ENCODE measurements at regions not wholly inside any gene's neighbourhood (a gene's known extent, or its start where the extent isn't known, plus 50 kb on each side); places are given as distances from the start of the nearest gene placed in this dataset.

DNA sequence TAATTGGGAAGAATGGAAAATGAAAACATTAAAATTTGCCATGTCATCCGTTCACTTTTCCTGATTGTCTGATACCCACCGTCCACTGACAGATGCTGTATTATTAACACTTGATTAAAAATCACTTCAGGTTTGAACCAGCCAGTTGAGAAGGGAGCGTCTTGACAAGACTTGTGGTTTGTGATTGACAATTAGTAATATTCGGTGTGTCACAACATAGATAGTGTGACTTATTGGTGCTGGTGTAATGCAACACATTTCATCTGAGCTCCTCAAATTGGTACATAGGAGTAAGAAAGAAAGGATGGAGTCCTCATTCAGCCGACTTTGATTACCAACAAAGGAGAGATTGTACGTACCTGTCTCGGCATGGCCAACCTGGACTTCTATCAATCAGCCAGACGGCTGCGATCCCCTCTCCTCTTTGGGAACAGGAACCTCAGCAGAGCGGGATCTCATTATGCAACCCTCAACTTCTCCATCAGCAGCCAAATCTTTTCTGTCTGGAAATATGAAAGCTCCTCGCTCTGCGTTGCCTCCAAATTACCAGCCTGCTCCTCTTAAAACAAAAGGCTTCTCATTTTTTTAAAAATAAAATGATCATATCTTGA lies 211.7 kb upstream of the MVB12B start:
- BruUV-seq (replicated peaks): no TSS peak
- Histone ChIP-seq H3K79me2 (ENCODE audit: insufficient read depth, low read length) (no peaks in the 10 kb centered on the region), H3K27me3 (ENCODE audit: insufficient read depth, low read length) (peaks cover 56% of the 10 kb centered on the region; the same call in 1 of the 2 replicates), H3K9ac (ENCODE audit: low read length) (no peak overlapping the region), H3K4me2 (ENCODE audit: low read length) (no peak overlapping the region), H3K9me2 (ENCODE audit: insufficient read depth) (no peaks in the 10 kb centered on the region), H2AFZ (ENCODE audit: low read depth, low read length, poor library complexity, severe bottlenecking) (no peak overlapping the region), H3K9me3 (ENCODE audit: control insufficient read depth in 1 of 2, insufficient read depth in 1 of 2, low read depth in 1 of 2, low read length in 2 of 2) (no peaks in the 10 kb centered on the region), H3K4me1 (ENCODE audit: control insufficient read depth in 1 of 2, insufficient read depth in 2 of 2, low read length in 2 of 2) (no peaks in the 10 kb centered on the region), H3K4me3 (replicated peaks in 1 of 2; ENCODE audit: low read depth in 1 of 2, low read length in 2 of 2) (no peak overlapping the region), H3K36me3 (ENCODE audit: control insufficient read depth in 1 of 2, insufficient read depth in 2 of 2, low read length in 2 of 2) (no peaks in the 10 kb centered on the region), H4K20me1 (ENCODE audit: insufficient read depth) (no peaks in the 10 kb centered on the region), H3K27ac (ENCODE audit: low read depth, low read length) (no peak overlapping the region)
- DNase-seq (ENCODE audit: low read depth, low spot score) (no peak), ATAC-seq (no peak)
- ChIA-PET POLR2A (no interaction called here), CTCF (interaction anchor here (0.7 kb wide), 1 partner anchor 17 kb away, joined by 3 read pairs; no protein-coding TSS in a partner anchor), RAD21 (ENCODE audit: low non-redundant PET in 1 of 2, low total read pairs in 2 of 2, uncharacterized antibody in 2 of 2, unreplicated experiment in 2 of 2) (no interaction called here)
- TF ChIP-seq ELF1 (IDR thresholded peaks at IDR 0.05; ENCODE audit: borderline replicate concordance, low read depth): no peak
- no peak for TF ChIP-seq YY1 (IDR thresholded peaks at IDR 0.05; ENCODE audit: extremely low read depth, insufficient replicate concordance, low read depth, low read length)
- TF ChIP-seq, protein P1, sequence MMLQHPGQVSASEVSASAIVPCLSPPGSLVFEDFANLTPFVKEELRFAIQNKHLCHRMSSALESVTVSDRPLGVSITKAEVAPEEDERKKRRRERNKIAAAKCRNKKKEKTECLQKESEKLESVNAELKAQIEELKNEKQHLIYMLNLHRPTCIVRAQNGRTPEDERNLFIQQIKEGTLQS (IDR thresholded peaks at IDR 0.05): no peak
- TF ChIP-seq, protein P2, sequence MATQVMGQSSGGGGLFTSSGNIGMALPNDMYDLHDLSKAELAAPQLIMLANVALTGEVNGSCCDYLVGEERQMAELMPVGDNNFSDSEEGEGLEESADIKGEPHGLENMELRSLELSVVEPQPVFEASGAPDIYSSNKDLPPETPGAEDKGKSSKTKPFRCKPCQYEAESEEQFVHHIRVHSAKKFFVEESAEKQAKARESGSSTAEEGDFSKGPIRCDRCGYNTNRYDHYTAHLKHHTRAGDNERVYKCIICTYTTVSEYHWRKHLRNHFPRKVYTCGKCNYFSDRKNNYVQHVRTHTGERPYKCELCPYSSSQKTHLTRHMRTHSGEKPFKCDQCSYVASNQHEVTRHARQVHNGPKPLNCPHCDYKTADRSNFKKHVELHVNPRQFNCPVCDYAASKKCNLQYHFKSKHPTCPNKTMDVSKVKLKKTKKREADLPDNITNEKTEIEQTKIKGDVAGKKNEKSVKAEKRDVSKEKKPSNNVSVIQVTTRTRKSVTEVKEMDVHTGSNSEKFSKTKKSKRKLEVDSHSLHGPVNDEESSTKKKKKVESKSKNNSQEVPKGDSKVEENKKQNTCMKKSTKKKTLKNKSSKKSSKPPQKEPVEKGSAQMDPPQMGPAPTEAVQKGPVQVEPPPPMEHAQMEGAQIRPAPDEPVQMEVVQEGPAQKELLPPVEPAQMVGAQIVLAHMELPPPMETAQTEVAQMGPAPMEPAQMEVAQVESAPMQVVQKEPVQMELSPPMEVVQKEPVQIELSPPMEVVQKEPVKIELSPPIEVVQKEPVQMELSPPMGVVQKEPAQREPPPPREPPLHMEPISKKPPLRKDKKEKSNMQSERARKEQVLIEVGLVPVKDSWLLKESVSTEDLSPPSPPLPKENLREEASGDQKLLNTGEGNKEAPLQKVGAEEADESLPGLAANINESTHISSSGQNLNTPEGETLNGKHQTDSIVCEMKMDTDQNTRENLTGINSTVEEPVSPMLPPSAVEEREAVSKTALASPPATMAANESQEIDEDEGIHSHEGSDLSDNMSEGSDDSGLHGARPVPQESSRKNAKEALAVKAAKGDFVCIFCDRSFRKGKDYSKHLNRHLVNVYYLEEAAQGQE (IDR thresholded peaks at IDR 0.05; ENCODE audit: low read depth): no peak
- no peak for TF ChIP-seq JUND (IDR thresholded peaks at IDR 0.05)
- no peak for TF ChIP-seq SIN3A (IDR thresholded peaks at IDR 0.05; ENCODE audit: low read depth)
- no peak for TF ChIP-seq CEBPB (IDR thresholded peaks at IDR 0.05; ENCODE audit: low read depth)
- TF ChIP-seq TCF7L2 (IDR thresholded peaks at IDR 0.05; ENCODE audit: borderline replicate concordance, extremely low read depth, insufficient read depth, insufficient read length): no peak
- TF ChIP-seq, protein P3, sequence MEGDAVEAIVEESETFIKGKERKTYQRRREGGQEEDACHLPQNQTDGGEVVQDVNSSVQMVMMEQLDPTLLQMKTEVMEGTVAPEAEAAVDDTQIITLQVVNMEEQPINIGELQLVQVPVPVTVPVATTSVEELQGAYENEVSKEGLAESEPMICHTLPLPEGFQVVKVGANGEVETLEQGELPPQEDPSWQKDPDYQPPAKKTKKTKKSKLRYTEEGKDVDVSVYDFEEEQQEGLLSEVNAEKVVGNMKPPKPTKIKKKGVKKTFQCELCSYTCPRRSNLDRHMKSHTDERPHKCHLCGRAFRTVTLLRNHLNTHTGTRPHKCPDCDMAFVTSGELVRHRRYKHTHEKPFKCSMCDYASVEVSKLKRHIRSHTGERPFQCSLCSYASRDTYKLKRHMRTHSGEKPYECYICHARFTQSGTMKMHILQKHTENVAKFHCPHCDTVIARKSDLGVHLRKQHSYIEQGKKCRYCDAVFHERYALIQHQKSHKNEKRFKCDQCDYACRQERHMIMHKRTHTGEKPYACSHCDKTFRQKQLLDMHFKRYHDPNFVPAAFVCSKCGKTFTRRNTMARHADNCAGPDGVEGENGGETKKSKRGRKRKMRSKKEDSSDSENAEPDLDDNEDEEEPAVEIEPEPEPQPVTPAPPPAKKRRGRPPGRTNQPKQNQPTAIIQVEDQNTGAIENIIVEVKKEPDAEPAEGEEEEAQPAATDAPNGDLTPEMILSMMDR (IDR thresholded peaks at IDR 0.05 in 2 of 3, conservative IDR thresholded peaks at IDR 0.05 in 1 of 3; ENCODE audit: borderline replicate concordance in 1 of 3, insufficient read depth in 1 of 3, low read depth in 2 of 3, low read length in 2 of 3): no peak
- no peak for TF ChIP-seq POLR2AphosphoS5 (IDR thresholded peaks at IDR 0.05; ENCODE audit: low read depth, low read length)
- no peak for TF ChIP-seq ZNF274 (IDR thresholded peaks at IDR 0.05; ENCODE audit: low read depth, low read length)
- TF ChIP-seq SRF (IDR thresholded peaks at IDR 0.05; ENCODE audit: low read depth): no peak
- TF ChIP-seq RAD21 (IDR thresholded peaks at IDR 0.05; ENCODE audit: low read depth): no peak
- intact Hi-C loops (cut with micrococcal nuclease): no loop called here

Measured in HCT116 (cell line).